Trophoblast cell (in vitro differentiated cells and primary cell): ENCODE measurements at regions not wholly inside any gene's neighbourhood (a gene's known extent, or its start where the extent isn't known, plus 50 kb on each side); places are given as distances from the start of the nearest gene placed in this dataset.
"Not testable (repeated sequence)": the region's sequence is repeated elsewhere in the genome, so short reads cannot be mapped to it uniquely, and the experiment has no call there.

ENCODE experiments used
- DNase-seq, 2 donors: peaks; one replicate each; pipeline ENCODE4 v3.0.0-alpha.2; 2016
- H2AFZ ChIP-seq: 2 replicates; pipeline ENCODE4 v1.6.1; 2013; ENCODE audit warnings: low read length, moderate library complexity, mild to moderate bottlenecking; ENCODE audit not compliant: insufficient read depth, poor library complexity
- H2AK5ac ChIP-seq: 2 replicates; pipeline ENCODE4 v1.6.1; 2013; ENCODE audit warnings: mild to moderate bottlenecking, low read length
- H2BK120ac ChIP-seq: 2 replicates; pipeline ENCODE4 v1.6.1; 2013; ENCODE audit warnings: low read length, mild to moderate bottlenecking, moderate library complexity; ENCODE audit not compliant: insufficient read depth, poor library complexity
- H2BK12ac ChIP-seq: 2 replicates; pipeline ENCODE4 v1.6.1; 2013; ENCODE audit warnings: mild to moderate bottlenecking, low read length, moderate library complexity
- H2BK5ac ChIP-seq: 2 replicates; pipeline ENCODE4 v1.6.1; 2013; ENCODE audit warnings: low read length, low read depth, moderate library complexity, mild to moderate bottlenecking; ENCODE audit not compliant: poor library complexity
- H3K14ac ChIP-seq: 2 replicates; pipeline ENCODE4 v1.6.1; 2013; ENCODE audit warnings: mild to moderate bottlenecking, low read length
- H3K18ac ChIP-seq: 2 replicates; pipeline ENCODE4 v1.6.1; 2013; ENCODE audit warnings: mild to moderate bottlenecking, low read length
- H3K23ac ChIP-seq: 2 replicates; pipeline ENCODE4 v1.6.1; 2013; ENCODE audit warnings: low read length
- H3K27ac ChIP-seq: 2 replicates; pipeline ENCODE4 v1.5.1; 2013; ENCODE audit warnings: low read depth, mild to moderate bottlenecking, inconsistent platforms, low read length, moderate library complexity
- H3K27me3 ChIP-seq: 2 replicates; pipeline ENCODE4 v1.6.1; 2013; ENCODE audit warnings: inconsistent platforms, mild to moderate bottlenecking, low read length, moderate library complexity; ENCODE audit not compliant: insufficient read depth
- H3K36me3 ChIP-seq, 2 experiments: 1 replicate in 1 of 2; 2 replicates in 1 of 2; pipeline ENCODE4 v1.6.1; 2013; ENCODE audit warnings: low read length in 2 of 2, mild to moderate bottlenecking in 2 of 2, moderate library complexity in 1 of 2; ENCODE audit not compliant: insufficient read depth in 2 of 2, control insufficient read depth in 1 of 2
- H3K4ac ChIP-seq: 2 replicates; pipeline ENCODE4 v1.6.1; 2013; ENCODE audit warnings: low read depth, mild to moderate bottlenecking, low read length, moderate library complexity
- H3K4me1 ChIP-seq, 2 experiments: 1 replicate in 1 of 2; 2 replicates in 1 of 2; pipeline ENCODE4 v1.6.1; 2013; ENCODE audit warnings: low read length in 2 of 2, mild to moderate bottlenecking in 2 of 2, moderate library complexity in 1 of 2; ENCODE audit not compliant: insufficient read depth in 2 of 2, control insufficient read depth in 1 of 2
- H3K4me2 ChIP-seq: 2 replicates; pipeline ENCODE4 v1.6.1; 2013; ENCODE audit warnings: inconsistent platforms, mild to moderate bottlenecking, low read length, moderate library complexity
- H3K4me3 ChIP-seq: 2 replicates; pipeline ENCODE4 v1.5.1; 2013; ENCODE audit warnings: mild to moderate bottlenecking, low read depth, low read length, inconsistent platforms
- H3K79me1 ChIP-seq: one replicate; pipeline ENCODE4 v1.6.1; 2013; ENCODE audit warnings: low read length
- H3K79me2 ChIP-seq: 2 replicates; pipeline ENCODE4 v1.6.1; 2013; ENCODE audit warnings: low read length, mild to moderate bottlenecking; ENCODE audit not compliant: control insufficient read depth, insufficient read depth, poor library complexity
- H3K9ac ChIP-seq: 2 replicates; pipeline ENCODE4 v1.6.1; 2013; ENCODE audit warnings: mild to moderate bottlenecking, low read length
- H3K9me3 ChIP-seq: 2 replicates; pipeline ENCODE4 v1.6.1; 2013; ENCODE audit warnings: low read depth, mild to moderate bottlenecking, control low read depth, inconsistent platforms, low read length; ENCODE audit not compliant: insufficient read depth
- H4K12ac ChIP-seq: 2 replicates; pipeline ENCODE4 v1.6.1; 2013; ENCODE audit warnings: low read depth, mild to moderate bottlenecking, low read length, moderate library complexity
- H4K8ac ChIP-seq: 2 replicates; pipeline ENCODE4 v1.6.1; 2013; ENCODE audit warnings: low read depth, mild to moderate bottlenecking, low read length, moderate library complexity
- H4K91ac ChIP-seq: one replicate; pipeline ENCODE4 v1.6.1; 2013; ENCODE audit warnings: low read depth, mild to moderate bottlenecking, low read length, moderate library complexity
- WGBS: extraction: QIAGEN DNeasy Blood & Tissue Kit; methylation state at CpG from one replicate; pipeline ENCODE4 v1.1.7; 2013; ENCODE audit warnings: missing lambda C conversion rate; ENCODE audit not compliant: insufficient read length, insufficient coverage; ENCODE audit errors: extremely low coverage; 5-methylcytosine and 5-hydroxymethylcytosine counted together

DNA sequence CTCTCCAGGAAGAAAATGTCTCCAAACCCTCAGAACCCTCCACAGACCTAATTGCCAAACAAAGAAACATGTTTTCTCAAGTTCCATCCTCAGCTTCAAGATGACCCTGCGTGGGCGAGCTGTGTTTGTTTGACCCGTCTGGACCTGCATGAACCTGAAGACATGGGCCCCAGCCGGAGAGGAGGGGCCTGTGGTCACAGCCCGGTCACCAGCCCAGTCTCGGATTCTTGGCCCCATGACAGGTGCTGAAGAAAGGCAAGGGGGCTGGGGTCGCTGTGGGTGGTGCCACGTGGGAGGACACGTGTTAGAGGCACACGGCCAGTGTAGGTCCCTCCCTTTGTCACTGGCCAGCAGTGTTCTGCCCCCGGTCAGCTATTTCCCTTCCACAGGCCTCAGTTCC lies 118.1 kb upstream of the FOXD4L5 start:
- not testable (repeated sequence) for DNase-seq, H3K36me3 ChIP-seq, H4K91ac ChIP-seq, H3K79me1 ChIP-seq, H4K8ac ChIP-seq, H3K4me2 ChIP-seq, H2BK12ac ChIP-seq, H3K18ac ChIP-seq, H3K14ac ChIP-seq, H3K79me2 ChIP-seq, H3K27ac ChIP-seq, H3K23ac ChIP-seq, H4K12ac ChIP-seq, H3K4me1 ChIP-seq, H3K9ac ChIP-seq, H2AK5ac ChIP-seq, H3K4me3 ChIP-seq, H3K4ac ChIP-seq, H2AFZ ChIP-seq, H2BK120ac ChIP-seq, H3K27me3 ChIP-seq, H2BK5ac ChIP-seq
- peaks cover 33% of the 10 kb centered on the region for H3K9me3 ChIP-seq
- no CpG with 5 or more reads among the region's 11 CpGs for WGBS

DNA sequence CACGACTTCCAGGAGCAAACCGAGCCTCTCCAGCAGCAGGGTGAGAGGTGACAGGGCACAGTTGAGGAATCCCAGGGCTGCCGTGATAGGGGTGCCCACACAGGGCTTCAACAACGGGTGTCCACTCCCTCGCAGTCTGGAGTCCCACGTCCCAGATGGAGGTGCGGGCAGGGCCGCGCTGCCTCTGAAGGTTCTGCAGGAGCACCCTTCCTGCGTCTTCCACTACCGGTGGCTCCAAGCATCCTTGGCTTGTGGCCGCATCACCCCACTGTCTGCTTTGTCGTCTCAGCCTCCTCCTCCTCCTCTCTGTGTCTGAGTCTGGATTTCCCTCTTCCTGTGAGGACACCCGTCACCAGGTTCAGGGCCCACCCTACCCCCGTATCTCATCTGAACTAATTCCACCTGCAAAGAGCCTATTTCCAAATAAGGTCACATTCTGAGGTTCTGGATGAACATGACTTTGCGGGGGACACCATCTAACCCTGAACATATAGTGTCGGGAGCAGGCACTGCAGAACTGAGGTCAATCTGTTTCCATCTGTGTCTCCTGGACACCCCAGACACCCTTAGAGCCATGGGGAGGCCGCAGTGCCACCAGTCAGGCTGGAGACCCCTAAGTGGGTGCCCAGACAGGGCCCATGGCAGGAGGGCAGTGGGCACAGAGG lies 117.3 kb upstream of the FOXD4L5 start:
- H2AFZ ChIP-seq, H3K4me2 ChIP-seq, H3K27me3 ChIP-seq, H2BK12ac ChIP-seq, H2AK5ac ChIP-seq, H3K4ac ChIP-seq, H3K18ac ChIP-seq, H3K79me1 ChIP-seq, H4K8ac ChIP-seq, H2BK5ac ChIP-seq, H2BK120ac ChIP-seq, H3K9ac ChIP-seq, H4K12ac ChIP-seq, H3K4me1 ChIP-seq, H3K4me3 ChIP-seq, H3K36me3 ChIP-seq, H4K91ac ChIP-seq, H3K23ac ChIP-seq, H3K79me2 ChIP-seq, H3K27ac ChIP-seq, H3K14ac ChIP-seq, DNase-seq: not testable (repeated sequence)
- no CpG with 5 or more reads among the region's 18 CpGs for WGBS
- peaks cover 33% of the 10 kb centered on the region for H3K9me3 ChIP-seq

DNA sequence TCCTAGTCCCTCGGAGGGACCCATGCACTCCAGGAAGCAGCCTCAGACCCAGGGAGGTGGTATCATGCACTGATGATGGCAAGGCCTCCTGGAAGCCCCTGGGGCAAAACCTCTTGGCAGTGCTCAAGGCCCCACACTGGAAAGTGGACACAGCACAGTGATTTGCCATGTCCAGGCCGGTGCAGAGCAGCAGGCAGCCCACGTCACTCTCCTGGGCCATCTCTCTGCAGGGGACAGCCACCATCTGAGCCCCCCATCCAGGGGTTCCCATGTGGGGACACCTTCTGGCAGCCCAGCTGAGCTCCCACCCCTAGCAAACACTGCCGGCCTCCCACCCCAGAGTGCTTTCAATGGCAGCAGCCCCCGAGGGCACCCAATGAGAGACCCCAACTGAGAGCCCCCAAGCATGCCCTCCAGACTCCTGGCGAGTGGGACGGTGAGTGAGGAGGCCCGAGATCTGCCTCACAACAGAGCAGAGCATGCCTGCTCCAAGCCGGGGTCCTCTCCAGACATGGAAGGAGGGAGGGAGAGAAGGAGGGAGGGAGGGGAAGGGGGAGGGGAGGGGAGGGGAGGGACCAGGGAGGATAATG lies 116.5 kb upstream of the FOXD4L5 start:
- not testable (repeated sequence) for H4K91ac ChIP-seq, H2BK12ac ChIP-seq
- WGBS = no CpG with 5 or more reads among the region's 9 CpGs

DNA sequence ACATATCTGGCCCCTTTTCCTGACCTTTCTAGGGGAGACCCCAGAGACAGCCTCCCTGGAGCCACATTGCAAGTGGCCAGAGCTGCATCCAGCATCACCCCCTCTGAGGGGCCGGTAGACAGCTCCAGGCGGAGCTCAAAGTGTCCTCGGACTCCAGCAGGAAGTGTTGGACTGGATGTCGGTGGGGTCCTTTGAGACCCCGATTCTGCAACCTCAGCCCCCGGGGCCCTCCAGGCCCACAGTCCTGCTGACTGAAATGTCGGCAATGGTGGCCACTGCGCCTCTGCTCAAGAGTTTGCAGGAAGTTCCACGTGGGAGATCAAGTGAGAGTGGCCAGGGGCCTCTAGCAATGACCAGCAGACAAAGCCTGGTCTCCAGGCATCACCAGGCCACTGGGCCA lies 115.9 kb upstream of the FOXD4L5 start:
- no peak overlapping the region for H3K18ac ChIP-seq
- no peak overlapping the region for H3K4me2 ChIP-seq
- H3K14ac ChIP-seq = no peak overlapping the region
- no peak for DNase-seq
- no peak overlapping the region for H2BK120ac ChIP-seq
- H2BK5ac ChIP-seq = no peak overlapping the region
- H3K4me1 ChIP-seq = no peaks in the 10 kb centered on the region
- H3K9me3 ChIP-seq = peaks cover 23% of the 10 kb centered on the region
- no peak overlapping the region for H2AFZ ChIP-seq
- no peak overlapping the region for H3K9ac ChIP-seq
- H3K79me2 ChIP-seq = no peaks in the 10 kb centered on the region
- H3K27me3 ChIP-seq = no peaks in the 10 kb centered on the region
- no peaks in the 10 kb centered on the region for H3K79me1 ChIP-seq
- no peak overlapping the region for H4K8ac ChIP-seq
- no peak overlapping the region for H3K4me3 ChIP-seq
- H3K4ac ChIP-seq = no peak overlapping the region
- no peak overlapping the region for H2AK5ac ChIP-seq
- WGBS = no CpG with 5 or more reads among the region's 9 CpGs
- H4K91ac ChIP-seq = no peak overlapping the region
- H3K36me3 ChIP-seq = no peaks in the 10 kb centered on the region
- no peak overlapping the region for H4K12ac ChIP-seq
- H2BK12ac ChIP-seq = no peak overlapping the region
- H3K27ac ChIP-seq = no peak overlapping the region
- no peak overlapping the region for H3K23ac ChIP-seq

More for the DNA sequence above, 116.5 kb upstream of the FOXD4L5 start:
- H2AFZ ChIP-seq, H3K4me3 ChIP-seq, H3K23ac ChIP-seq, H3K14ac ChIP-seq, H3K79me2 ChIP-seq, H2BK5ac ChIP-seq, H3K9ac ChIP-seq, H3K4me2 ChIP-seq, H3K18ac ChIP-seq, H2AK5ac ChIP-seq, H3K27ac ChIP-seq, H3K36me3 ChIP-seq, DNase-seq, H4K12ac ChIP-seq, H4K8ac ChIP-seq, H3K27me3 ChIP-seq, H3K4me1 ChIP-seq, H3K79me1 ChIP-seq, H3K4ac ChIP-seq, H2BK120ac ChIP-seq: not testable (repeated sequence)
- peaks cover 29% of the 10 kb centered on the region for H3K9me3 ChIP-seq
